GM18861 (cell line): ENCODE measurements at regions not wholly inside any gene's neighbourhood (a gene's known extent, or its start where the extent isn't known, plus 50 kb on each side); places are given as distances from the start of the nearest gene placed in this dataset.
"Not testable (repeated sequence)": the region's sequence is repeated elsewhere in the genome, so short reads cannot be mapped to it uniquely, and the experiment has no call there.

Experiments
- ATAC-seq: cut with Tn5 transposase; IDR thresholded peaks from one replicate; pipeline ENCODE4 v1.9.1; 2021; ENCODE audit not compliant: unreplicated experiment

DNA sequence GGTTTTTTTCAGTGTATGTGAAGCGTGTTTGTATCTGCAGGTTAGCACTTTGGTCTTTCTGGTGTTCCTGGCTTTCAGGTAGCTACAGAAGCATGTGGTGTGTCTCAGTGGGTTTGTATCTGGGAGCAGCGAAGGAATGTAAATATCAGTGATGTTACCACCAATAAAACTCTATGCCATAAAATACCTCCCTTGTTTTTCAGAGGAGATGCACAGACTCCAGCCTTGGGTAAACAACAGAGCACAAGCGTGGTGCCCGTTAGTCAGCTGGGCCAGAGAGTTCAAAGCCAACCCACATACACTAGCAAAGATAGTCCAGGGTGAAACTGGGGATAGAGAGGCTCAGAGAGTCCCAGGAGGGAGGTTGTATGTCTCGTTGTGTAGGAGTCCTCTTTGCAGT, 393.8 kb downstream of the SMOC2 start:
- no peak for ATAC-seq

DNA sequence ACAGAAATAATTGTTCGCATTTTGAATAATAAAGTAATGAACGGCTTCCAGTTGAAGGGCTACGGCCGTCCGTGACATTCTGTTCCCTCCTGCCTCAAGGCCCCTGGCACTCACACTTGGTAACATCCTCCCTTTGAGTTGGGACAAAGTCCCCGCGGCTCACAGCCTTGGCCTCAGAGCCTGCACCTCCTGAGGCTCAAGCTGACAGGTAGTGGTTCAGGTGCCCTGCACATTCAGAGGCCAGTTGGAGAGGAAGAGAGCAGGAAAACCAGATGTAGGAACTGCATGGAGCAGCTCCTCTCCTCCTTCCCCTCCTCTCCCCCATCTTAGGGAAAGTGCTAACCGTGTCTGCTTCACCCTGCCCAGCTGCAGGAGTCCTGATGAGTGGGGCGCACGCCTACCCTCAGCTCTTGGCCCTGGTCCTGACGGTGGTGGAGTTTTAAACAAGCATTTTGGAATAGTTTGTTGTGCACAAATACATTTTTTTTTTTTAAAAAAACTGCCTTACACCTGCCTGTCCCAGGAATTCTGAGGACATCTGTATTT, 393.1 kb downstream of the SMOC2 start:
- no peak for ATAC-seq

DNA sequence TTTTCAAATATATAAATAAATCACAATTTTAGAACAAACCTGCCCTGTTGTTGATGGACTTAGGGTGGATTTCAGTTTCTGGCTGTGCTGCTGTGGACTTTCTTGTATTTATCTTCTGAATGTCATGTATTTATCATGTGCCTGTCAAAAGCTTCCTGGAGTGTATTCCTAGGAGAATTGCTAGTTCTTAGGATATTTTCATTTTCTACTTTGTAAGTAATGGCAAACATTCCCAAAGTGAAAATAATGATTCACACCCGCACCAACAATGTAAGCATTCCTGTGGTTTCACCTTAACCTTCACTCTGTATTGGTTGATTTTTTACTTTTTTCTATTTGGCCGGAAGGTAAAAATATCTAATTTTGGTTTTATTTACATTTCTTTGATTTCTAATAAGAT, 387.8 kb downstream of the SMOC2 start:
- no peak for ATAC-seq

DNA sequence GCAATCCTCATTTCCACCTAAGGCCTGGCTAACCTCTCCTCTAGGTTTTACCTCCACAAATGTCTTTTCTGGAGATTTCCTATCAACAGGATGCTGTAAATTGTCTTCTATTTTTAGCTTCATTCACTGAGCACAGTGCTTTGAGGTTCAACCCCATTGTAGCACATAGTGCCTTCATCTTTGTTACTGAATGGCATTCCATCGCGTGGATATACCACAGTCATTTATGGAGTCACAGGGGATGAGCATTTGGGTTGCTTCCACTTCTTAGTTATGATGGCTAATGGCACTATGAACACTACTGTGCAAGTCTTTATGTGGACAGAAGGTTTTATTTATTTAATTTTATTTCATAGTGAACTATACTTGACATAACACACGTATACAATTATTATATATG, 387.1 kb downstream of the SMOC2 start:
- ATAC-seq, result no peak

DNA sequence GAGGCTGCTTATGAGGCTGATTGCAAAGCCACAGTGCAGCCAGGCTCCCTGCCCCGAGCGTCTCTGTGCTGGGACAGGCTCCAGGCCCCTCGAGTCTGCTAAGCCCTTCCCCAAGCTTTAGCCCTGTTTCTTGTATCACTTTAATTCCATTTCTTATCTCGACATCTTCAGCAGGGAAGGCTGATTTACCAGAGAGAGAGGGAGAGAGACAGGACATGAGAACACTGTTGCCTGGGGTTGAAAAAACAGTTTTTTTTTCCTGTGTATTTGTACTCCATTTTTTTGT, 386.5 kb downstream of the SMOC2 start:
- no peak for ATAC-seq

DNA sequence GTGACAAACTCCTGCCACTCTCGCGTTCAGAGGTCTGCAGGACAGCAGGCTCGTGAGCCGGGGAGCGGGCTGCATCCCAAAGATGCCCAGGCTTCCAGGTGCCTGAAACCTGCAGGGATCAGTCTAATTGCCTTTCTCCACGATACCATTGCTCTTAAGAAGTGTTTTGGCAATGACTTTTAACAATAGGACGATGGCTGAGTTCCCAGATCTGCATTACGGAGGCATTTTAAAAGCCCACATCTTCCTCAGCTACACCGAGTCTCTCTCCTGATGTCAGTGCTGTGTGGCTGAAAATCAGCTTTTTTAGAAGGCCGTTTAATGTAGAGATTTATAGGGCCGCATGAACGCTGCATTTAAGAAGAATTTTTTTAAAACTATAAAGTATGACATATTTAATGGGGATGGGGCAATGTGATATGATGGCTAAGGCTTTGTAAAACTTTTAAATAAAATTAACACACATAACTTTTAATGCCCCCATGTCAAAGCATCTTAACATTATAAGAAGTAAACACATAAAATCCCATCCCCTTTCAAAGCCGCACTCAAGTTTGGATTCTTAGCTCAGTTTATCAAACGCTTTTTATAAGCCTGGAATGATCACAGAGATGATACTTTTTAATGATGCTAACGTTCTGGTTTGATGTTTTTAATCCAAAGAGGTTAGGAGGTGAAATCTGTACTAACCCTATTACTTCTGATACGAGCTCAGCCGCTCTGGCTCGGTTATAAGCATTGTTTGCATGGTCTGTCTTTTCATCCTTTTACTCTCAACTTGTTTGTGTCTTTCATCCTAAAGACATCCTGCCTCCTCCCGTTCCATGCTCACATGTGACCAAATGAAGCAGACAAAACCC, 386.0 kb downstream of the SMOC2 start:
- no peak for ATAC-seq

DNA sequence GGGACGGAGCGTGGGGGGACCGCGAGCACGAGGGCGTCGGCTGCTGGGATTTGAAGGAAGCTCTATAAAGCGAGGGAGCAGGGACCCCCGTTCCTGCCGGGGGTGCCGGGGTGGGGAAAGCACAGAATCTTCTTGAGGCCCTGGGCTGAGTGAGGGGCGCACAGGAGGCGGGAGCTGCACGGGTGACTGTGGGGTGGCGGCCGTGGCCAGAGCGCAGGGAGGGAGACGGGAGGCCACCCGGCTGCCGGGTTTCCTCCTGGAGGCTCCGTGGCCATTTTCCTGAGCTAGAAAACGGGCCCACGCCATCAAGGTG, 385.1 kb downstream of the SMOC2 start:
- no peak for ATAC-seq

DNA sequence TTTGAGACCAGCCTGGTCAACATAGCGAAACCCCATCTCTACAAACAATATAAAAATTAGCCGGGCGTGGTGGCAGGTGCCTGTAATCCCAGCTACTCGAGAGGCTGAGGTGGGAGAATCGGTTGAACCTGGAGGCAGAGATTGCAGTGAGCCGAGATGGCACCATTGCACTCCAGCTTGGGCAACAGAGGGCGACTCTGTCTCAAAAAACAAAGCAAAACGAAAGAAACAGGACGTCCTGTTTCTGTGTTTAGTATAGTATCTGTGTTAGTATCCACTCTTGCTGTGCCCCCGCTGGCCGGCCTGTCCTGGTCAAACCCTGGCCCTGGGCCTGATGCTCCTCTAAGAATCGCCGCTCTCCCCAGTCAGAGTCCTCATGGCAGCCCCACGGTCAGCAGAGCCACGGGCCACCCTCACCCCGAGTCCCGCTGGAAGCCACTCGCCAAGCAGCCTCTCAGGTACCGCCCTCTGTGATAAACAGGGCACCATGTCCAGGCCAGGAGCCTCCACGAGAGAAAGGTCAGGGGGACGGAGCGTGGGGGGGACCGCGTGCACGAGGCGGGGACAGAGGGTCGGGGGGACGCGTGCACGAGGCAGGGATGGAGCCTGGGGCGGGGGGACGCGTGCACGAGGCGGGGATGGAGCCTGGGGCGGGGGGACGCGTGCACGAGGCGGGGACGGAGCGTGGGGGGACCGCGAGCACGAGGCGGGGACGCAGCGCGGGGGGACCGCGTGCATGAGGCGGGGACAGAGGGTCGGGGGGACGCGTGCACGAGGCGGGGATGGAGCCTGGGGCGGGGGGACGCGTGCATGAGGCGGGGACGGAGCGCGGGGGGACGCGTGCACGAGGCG, 384.5 kb downstream of the SMOC2 start:
- no peak for ATAC-seq

DNA sequence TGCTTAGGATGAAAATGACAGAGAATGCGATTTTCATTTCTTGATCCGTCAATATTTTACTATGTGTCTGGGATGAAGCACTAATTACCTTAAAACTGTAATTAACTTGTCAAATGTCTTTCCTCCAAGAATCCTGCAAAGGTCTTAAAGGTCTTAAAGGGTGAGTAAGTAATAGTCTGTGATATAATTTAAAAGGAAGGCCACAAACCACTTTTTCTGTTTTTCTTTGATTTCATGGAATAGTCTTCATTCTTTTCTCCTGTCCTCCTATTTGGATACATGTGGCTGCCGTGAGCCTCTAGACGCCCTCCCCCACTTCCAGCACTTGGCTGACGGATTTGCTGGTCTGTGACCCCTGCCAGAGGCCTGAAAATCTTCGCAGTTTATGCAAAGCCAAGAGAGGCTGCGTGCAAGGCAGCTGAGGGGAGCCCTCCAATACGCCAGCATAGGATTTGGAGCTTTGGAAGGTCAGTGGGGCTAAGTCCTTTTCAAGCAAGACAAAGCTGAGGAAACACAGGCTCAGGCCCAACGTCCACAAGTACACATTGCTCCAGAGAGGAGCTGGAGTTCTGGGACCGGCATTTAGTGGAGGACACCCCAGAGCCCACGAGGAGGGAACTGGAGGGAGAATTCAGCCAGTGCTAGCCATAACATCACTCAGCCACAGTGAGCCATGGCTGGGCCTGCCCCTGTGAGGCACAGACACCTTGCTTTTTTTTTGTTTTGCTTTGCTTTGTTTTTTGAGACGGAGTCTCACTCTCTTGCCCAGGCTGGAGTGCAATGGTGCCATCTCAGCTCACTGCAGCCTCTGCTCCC, 382.6 kb downstream of the SMOC2 start:
- ATAC-seq, result no peak

DNA sequence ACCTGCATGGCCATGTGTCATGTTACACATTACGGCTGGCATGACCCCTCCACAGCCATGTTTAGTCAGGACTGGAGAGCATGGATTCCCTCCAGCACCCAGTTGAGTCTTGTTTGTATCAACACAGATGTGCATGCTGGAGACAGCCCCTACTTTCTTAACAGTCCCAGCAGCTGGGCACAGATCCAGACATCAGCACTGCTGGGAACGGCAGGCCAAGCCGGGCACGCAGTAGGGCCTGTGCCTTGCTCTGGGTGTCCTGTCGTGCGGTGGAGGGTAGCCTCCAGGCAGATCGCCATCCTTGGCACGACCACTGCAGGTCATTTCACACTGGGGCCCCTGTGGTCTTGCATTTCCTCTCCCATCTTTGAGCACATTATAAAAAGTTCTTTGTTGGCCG, 381.4 kb downstream of the SMOC2 start:
- no peak for ATAC-seq

DNA sequence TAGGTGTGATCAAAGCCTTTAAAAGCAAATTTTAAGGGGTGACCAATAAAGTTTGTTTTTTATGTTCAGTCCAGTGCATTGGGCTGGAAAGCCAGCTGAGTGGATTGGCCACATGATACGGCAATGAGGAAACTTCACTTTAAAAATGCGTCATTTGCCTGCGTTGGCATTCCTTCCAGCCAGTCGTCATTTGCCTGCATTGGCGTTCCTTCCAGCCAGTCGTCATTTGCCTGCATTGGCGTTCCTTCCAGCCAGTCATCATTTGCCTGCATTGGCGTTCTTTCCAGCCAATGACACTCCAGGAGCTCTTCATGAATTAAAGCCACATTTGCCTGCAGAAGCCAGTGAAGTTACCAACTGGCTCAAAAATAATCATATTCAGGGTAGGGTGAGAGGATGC, 378.6 kb downstream of the SMOC2 start:
- ATAC-seq, result no peak

DNA sequence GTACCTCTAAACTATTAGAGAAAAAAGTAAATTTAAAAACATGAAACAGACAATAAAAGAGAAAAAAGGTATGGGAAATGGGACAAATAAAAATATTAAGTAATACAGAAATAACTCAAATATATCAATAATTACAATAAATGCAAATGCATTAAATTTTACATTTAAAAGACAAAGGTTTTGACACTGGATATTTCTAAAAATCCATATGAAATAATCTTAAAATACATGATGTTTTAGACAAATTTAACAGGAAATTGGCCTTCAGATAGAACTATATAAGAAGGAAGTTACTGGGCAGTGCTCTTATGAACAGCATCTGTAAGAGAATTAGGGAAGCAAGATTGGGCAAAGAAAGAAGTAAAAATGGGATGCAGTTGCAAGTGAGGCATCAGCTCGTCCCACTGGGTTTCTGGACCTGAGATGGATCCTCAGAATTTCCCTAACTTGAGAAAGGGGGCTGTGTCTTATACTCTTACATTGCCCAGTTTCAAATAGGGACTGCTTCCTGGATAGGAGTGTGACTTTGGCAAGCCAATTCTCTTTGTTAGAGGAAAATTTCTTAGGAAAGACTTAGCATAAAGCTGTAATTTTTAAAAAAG, 376.7 kb downstream of the SMOC2 start:
- ATAC-seq, result no peak

DNA sequence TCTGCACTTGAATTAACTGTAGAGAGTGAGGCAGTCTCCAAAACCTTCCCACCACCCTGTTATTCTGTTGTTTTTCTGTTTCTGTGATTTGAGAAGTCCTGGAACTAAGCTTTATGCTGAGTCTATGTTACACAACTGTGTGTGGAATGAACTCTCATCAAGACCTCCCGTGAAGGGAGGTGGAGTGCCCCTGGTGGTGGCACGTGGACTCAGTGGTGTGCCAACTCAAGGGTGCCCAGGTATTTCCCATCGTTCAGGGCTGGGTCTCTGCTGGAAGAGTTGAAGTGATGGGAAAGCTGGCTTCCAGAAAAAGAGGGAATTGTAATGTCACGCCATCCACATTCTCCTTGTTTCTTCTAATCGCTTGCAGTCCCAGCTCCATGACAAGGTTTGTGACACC, 374.2 kb downstream of the SMOC2 start:
- ATAC-seq, result no peak

DNA sequence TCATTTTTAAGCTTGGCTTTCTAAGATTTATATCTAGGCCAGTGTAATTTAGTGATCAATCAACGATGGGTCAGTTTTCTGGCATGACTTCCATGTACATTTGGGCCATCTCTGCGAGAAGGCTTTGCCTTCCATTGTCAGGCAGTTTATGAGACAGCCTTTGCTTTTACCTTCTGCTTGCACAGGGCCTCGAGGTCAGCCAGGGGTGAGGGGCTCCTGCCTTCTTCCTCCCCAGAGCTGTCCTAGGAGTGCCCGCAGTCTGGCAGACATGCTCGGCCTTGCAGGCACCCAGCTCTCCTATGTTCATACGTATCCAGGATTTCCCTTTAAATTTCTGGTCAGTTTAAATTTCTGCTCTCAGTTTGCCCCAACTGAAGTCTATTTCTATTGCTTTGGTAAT, 367.2 kb downstream of the SMOC2 start:
- no peak for ATAC-seq

DNA sequence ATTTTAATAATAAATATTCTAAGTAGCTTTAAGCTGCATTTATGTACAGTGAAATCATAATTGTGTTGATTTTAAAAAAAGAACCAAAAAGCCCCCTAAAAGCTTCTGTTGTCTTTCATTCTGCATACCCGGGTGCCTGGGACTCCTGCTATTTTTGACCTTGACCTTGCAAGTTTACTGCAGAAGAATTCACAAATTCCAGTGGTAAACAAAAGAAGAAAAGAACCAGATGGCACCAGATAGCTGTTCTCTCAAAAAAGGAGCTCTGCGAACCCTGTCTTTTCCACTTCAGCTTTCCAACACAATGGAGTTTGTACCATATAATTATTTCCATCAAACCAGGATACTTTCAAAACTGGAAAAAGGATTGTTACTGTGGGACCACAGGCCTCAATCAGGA, 363.3 kb downstream of the SMOC2 start:
- ATAC-seq, result no peak

DNA sequence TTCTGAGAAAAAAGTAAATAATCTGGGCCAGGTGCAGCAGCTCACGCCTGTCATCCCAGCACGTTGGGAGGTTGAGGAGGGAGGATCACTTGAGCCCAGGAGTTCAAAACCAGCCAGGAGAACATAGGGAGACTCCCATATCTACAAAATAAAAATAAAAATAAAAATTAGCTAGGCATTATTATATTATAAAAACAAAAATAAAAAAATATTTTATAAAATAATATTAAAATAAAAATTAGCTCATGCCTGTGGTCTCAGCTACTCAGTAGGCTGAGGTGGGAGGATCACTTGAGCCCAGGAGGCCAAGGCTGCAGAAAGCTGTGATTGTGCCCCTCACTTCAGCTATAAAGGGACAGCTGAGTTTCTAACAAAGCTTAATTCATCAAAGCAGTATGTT, 362.9 kb downstream of the SMOC2 start:
- no peak for ATAC-seq

DNA sequence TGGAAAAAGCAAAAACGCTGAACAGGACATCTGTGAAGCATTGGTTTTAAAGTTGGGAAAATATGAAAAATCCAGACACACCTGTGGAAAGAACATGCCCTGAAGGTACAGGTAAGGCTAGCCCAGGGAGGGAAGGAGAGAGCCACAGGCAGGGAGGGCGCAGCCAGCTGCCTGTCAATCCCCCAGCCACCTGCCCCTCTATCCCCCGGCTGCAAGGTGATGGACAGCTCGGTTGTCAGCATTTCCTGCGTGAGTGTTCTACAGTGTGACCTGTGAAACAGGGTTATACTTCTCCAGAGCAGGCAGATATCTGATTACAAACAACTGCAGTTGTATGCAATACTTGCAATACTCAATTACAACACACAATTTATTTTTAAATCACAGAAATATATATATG, 358.1 kb downstream of the SMOC2 start:
- ATAC-seq, result no peak

DNA sequence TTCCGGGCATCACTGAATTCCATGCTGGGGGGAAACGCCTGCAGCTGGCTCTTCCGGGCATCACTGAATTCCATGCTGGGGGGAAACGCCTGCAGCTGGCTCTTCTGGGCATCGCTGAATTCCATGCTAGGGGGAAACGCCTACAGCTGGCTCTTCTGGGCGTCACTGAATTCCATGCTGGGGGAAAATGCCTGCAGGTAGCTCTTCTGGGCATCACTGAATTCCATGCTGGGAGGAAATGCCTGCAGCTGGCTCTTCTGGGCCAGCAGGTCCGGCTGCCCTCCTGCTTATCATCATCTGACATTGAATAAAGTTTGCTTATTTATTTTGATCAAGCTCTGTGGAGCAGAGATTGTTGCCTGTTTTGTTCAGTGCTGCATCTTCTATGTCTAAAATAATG, 355.1 kb downstream of the SMOC2 start:
- no peak for ATAC-seq

DNA sequence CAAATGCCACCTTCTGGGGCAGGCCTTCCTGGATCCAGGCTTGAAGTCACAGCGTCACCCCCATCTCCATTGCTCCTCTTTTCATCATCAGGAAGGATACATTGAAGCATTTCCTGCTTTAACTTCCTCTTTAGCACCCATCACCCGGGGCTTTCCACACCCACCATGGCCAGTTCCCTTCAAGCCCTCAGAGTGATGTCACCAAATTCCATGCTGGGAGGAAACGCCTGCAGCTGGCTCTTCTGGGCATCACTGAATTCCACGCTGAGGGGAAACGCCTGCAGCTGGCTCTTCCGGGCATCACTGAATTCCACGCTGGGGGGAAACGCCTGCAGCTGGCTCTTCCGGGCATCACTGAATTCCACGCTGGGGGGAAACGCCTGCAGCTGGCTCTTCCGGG, 354.6 kb downstream of the SMOC2 start:
- ATAC-seq, result not testable (repeated sequence)

DNA sequence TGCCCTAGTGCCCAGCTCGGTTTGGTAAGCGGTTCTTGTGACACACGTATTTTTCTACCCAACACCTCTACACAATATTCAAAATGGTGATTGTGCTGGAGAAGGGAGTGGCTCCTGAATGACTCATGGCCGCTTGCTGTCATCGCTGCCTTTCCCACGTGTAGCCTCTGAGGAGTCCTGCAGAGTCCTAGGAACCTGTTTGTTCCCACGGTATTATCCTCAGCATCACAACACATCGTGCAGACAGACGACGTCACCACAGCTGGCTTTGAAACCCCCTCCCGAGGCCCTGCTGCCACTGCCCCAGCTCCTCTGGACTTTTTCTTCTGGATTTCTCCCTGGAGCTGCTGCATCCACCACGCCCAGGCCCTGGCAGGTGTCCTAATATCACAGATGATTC, 353.5 kb downstream of the SMOC2 start:
- ATAC-seq, result no peak

DNA sequence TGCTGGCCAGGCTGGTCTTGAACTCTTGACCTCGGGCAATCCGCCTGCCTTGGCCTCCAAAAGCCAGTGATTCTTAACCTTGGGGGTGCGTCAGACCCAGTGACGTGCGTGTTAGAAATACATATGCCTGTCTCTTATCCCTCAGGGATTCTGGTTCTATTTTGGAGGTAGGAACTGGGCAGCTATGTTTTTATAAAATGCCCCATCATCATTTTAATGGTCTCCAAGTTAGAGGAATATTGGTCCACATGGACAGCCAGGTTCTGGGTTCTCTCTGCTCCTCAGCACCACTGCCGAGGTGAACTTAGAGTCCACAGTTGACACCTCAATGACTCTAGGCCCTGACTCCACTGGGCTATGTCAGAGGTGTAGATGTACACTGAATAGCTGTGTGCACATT, 352.7 kb downstream of the SMOC2 start:
- no peak for ATAC-seq
